GM21367 (cell line): ENCODE measurements at regions not wholly inside any gene's neighbourhood (a gene's known extent, or its start where the extent isn't known, plus 50 kb on each side); places are given as distances from the start of the nearest gene placed in this dataset.
"Not testable (repeated sequence)": the region's sequence is repeated elsewhere in the genome, so short reads cannot be mapped to it uniquely, and the experiment has no call there.

ENCODE experiments used
- ATAC-seq: cut with Tn5 transposase; IDR thresholded peaks from one replicate; pipeline ENCODE4 v1.9.1; 2021; ENCODE audit not compliant: unreplicated experiment

DNA sequence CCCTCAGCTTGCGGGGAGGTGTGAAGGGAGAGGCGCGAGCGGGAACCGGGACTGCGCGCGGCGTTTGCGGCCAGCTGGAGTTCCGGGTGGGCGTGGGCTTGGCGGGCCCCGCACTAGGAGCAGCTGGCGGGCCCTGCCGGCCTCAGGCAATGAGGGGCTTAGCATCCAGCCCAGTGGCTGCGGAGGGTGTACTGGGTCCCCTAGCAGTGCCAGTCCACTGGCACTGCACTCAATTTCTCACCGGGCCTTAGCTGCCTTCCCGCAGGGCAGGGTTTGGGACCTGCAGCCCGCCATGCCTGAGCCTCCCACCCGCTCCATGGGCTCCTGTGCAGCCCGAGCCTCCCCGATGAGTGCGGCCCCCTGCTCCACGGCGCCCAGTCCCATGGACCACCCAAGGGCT lies 163.5 kb upstream of the PTCH1 start:
- ATAC-seq, result not testable (repeated sequence)

DNA sequence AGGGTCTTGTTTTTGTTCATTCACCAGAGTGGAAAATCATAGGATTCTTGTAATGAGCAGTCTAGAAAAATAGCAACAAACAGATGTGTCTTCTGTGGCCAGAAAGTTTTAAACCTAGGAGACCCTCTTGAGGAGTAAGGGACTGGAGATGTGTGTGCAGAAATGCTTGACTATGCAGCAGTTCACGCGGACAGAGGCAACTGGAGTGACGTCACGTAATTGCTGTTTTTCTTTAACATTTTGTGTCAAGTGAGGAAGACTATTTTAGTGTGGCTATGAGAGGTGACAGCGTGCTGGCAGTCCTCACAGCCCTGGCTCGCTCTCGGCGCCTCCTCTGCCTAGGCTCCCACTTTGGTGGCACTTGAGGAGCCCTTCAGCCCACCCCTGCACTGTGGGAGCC lies 163.1 kb upstream of the PTCH1 start:
- no peak for ATAC-seq

DNA sequence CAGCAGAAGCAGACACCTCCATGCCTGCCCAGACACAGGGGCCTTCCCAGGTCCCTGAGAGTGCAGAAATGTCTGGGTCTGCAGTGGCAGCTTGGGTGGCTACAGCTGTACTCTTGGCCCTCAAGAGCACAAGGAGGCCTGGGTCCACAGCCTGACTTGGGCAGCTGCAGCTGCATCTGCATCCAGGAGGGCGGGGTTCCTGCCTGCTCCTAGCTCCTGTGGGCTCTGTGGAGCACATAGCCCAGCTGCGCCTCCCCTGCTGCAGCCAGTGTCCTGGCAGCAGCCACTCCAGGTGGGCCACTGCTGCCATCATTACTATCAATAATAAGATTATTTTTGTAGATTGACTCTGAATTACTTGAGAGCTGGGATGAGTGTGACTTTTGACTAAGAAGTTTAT lies 162.0 kb upstream of the PTCH1 start:
- ATAC-seq, result no peak

DNA sequence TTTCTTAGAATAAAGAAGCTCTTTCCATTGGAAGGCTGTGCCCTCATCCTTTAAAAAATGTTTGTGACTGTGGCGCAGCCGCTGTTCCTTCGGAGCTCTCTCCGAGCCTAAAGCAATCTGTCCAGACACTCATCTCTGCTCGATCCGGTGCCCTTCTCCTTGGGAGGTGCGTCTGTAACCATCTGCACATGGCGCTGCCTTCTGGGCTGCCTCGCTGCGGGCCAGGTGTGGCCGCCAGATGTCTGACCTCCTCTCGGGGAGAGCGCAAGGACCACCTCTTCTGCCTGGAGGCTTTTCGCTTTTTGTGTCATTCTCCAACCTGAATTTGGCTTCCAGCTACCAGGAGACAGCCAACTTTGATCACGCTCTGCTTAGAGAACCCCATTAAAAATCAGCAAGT lies 153.4 kb upstream of the PTCH1 start:
- ATAC-seq, result no peak

DNA sequence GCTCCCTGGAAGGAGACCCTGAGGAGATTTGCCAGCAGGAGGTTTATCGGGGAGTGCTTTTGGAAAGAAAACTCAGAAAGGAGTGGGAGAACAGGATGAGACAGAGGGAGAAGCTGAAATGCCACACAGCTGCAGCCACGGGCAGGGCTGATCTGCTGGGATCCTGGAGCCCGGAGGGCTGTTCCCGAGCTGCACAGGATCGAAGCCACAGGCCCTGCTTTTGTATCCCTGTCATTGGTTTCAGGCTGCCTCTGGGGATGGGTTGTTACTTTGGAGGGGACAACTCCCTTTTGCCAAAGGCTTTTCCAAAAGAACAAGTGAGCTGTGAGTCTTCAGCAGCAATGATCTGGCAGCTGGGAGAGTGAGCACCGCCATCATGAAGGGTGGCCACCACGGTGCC lies 152.5 kb upstream of the PTCH1 start:
- no peak for ATAC-seq

DNA sequence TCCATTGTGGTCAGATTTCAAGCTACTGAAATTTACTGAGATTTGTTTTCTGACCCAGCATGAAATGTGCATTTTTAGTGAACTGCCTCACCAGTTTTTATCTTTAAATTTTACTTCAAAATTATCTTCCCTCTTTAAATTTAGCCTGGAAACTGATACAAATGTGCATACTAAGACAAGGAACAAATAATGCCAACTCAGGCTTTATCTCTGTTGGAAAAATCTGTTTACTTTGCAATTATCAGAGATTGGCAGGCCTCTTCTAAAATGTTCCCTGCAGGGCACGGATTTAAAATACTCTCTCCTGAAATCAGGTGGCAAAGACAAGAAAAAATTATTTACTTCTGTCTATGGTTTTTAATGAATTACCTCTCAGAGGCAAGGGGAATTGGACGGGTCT lies 151.0 kb upstream of the PTCH1 start:
- ATAC-seq, result no peak

DNA sequence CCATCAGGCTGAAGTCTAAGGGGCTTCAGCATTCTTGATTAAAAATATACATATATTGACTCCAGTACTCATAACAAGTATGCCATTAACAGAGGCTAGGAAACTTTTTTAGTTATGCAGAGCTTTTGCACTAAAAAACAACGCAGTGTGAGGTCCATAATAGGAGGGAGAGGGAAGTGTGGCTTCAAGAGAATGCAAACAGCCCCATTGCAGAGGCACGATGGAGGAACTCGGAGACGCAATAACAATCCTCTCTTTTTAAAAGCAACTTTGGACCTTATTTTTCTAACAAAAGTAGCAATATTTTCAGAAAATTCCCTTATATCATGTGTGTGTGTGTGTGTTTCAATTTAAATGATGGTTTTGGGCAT lies 150.0 kb upstream of the PTCH1 start:
- ATAC-seq, result no peak

DNA sequence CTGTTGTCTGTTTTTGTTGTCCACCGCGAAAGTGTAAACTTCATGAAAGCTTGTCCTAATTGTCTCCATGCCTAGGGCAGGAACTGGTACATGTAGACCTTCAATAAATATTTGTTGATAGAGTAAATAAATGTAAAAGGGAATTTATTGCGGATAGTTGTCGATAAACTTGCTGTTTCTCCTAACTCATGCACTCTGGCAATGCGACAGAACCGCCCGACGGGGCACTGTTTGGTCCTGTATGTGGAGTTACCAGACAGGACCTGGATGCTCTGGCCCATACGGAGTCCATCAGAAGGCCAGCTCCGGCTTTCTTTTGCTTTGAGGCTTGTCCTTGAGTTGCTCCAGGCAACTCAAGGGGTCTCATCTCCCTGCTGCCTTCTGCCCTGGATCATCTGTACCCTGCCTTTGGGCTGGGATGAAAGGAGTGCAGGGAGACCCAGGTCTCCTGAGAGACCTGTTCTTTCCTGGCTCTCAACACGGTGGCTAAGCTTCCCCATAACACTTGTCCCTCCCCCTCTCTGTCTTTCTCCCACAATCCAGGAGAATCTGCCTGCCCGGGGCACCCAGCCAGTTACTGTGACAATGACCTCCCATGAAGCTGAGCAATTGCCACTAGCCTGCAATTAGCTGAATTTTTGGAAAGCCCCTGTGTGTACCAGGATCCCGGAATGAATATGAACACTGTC lies 149.5 kb upstream of the PTCH1 start:
- ATAC-seq, result no peak

DNA sequence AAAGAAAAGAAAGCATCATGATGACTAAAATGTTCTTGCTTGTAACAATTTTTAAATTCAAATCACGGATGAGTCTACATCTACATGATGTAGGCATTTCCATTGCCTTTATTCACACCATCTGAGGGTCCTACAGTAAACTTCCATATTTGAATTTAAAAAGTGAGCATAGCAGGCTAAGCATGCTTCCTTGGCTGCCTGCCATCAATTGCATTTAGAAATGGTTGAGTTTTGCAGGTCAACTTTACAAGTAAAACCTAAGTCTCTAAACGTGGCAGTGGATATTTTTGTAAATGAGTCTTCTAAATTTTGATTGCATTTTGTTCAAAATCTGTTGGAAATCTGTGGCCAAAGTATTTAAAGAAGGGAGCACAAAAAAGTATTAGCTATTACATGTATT lies 136.5 kb upstream of the PTCH1 start:
- ATAC-seq, result no peak

DNA sequence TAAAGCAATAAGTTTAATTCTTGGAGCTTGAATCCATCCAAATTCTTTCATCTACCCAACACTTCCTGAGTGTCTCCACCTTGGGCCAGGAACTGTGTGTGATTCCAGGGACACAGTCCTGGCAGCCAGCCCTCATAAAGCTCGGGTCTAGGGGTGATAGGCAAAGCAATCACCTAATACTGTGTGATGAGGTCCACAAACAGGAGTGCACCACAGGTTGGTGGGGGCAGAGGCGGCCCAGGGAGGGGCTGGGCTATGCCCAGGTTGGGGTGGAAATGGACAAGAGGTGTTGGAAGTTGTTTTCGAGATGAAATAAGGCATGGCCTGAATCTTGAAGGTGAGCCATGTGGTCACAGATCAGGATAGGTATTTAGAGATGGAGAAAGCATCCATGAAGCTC lies 133.9 kb upstream of the PTCH1 start:
- ATAC-seq, result no peak

DNA sequence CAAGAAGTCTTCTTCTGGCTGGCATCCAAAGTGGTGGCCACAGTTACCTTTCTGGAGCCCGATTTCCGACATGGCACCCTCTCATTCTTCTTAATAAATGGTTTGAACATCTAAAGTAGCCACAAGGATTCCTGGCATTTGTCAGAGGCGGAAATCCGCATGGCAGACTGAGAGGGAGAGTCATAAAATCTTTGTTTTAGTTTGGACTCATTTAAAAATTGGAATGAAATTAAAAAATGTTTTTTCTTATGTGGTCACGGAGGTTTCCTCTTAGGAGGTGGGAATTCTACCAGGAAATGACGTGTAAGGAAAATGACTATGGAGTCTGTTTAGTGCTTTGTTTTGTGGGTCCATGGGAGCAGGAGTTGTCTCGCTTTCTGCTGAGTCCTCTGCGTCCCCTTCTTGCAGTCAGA lies 133.0 kb upstream of the PTCH1 start:
- no peak for ATAC-seq

DNA sequence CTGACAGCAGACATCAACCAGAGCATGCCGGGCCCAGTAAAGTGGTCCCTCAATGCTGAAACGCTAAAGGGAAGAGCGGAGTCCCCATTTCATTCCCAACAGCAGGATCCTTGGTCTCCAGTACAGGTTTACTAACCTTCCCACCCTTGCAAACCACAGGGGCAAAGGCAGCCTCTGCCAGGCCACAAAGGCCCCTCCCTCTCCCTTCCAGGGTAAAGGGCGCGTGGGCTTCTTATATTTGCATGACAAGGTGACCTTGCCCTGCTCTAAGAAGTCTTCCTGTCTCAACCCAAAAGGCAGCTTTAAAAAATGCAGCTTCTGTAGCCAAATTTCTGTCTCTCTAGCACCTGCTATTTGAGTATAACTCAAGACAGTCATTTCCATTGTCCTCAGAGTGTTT lies 131.5 kb upstream of the PTCH1 start:
- no peak for ATAC-seq

DNA sequence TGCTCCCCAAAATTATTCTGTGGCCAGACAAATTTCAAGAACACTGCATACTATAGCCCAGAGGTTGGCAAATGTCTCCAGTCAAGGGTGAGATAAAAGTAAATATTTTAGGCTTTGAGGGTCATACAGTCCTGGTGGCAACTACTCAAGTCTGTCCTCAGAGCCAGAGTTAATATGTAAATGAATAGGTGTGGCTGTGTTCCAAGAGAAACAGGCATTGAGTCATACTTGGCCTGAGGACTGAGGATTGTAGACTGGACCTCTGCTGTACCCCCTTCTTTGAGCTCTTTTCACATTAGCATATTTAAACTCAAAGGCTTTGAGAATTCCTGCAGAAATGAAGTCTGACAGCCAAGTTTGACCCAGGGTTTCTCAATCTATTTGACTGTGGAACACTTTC lies 129.2 kb upstream of the PTCH1 start:
- no peak for ATAC-seq

DNA sequence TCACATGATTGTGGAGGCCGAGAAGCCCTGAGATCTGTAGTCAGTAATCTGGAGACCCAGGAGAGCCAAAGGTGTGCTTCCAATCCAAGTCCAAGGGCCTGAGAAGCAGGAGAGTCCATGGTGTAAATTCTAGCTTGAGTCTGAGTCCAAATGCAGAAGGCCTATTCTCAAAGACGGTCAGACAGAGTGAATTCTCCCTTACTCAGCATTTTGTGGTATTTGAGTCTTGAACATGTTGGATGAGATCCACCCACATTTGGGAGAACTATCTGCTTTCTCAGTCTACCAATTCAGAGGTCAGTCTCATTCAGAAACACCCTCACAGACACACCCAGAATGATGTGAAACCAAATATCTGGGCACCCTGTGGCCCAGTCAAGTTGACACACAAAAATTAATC lies 128.8 kb upstream of the PTCH1 start:
- no peak for ATAC-seq

DNA sequence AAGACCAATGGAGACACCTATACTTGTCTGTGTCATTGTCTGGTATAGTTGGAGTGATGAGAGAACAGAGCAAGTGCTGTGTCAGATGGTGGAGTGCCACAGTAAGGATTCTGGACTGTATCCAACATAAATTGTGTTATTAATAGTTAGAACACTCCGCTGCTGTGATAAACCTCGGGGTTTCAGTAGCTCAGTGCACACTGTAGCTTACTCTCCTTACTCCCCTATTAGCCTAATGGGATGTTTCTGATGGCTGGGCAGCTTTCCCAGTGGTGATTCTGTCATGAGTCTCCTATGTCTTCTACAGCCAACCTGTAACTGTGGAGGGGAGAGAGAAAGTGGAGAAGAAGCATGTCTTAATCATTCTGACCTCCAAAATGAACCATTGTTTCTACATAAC lies 127.6 kb upstream of the PTCH1 start:
- ATAC-seq, result no peak

DNA sequence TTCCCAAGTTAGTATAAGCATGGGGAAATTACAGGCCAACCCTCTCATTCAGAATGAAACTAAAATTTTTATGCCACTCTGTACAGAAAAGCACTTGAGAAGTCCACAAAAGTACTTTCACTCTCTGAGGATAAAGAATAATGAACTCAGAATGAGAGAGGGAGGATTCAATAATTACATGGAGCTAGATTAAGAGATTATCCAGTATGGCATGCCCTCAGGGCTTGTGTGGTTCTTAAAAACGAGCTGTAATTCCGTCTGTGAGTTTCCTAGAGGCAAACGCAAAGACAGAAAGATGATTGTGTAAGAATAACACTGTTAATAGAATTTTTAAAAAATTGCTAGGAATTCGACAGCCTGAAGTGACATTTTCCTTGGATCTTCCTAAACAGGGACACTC lies 126.8 kb upstream of the PTCH1 start:
- ATAC-seq, result no peak

DNA sequence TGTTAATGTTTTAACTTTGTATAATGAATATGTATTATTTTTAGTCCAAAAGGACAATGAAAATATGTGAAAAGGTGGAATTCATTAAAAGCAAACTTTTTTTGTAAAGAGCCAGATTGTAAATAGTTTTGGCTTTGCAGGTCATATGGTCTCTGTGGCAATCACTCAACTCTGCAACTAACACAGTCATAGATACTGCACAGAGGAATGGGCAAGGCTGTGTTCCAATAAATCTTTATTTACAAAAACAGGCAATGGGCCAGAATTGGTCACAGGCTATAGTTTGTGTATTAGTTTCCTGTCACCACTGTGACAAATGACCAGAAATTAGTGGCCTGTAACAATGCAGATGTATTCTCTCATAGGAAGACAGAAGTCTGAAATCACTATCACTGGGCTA lies 125.4 kb upstream of the PTCH1 start:
- no peak for ATAC-seq

DNA sequence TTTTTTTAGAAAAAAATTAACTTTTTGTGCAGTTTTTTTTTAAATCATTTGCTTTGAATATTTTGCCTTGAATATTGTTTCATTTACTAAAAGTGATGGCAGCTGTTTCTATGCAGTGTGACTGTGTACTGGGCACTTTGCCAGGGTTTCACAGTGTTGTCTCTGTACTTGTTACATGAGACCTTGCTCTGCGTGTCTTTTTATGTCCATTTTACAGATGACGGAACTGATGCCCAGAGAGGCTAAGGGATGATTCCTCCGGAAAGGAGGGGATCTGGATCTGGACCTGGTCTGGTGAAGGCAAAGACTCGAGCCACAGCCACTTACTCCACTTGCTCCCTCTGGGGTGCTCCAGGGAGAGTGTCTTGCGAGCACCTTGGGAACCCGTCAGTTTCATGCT lies 124.8 kb upstream of the PTCH1 start:
- no peak for ATAC-seq

DNA sequence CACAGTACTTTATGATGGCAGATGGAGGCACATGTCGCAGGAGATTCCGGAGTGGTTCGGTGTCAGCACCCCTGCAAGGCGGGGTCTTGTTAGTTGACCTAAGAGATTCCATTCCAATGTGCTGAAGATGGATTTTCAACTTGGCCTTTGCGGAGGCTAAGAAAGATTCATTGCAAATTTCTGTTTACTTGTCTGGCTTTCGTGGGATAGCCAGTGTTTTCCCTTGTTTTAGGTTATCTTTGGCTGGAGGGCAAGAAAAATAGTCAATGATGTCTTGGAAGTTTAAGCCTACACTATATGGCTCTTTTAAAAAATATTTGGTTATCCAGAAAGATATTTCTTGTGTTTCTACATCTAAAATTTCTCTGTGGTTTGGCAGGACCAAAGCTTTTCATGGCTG lies 123.6 kb upstream of the PTCH1 start:
- ATAC-seq, result no peak

DNA sequence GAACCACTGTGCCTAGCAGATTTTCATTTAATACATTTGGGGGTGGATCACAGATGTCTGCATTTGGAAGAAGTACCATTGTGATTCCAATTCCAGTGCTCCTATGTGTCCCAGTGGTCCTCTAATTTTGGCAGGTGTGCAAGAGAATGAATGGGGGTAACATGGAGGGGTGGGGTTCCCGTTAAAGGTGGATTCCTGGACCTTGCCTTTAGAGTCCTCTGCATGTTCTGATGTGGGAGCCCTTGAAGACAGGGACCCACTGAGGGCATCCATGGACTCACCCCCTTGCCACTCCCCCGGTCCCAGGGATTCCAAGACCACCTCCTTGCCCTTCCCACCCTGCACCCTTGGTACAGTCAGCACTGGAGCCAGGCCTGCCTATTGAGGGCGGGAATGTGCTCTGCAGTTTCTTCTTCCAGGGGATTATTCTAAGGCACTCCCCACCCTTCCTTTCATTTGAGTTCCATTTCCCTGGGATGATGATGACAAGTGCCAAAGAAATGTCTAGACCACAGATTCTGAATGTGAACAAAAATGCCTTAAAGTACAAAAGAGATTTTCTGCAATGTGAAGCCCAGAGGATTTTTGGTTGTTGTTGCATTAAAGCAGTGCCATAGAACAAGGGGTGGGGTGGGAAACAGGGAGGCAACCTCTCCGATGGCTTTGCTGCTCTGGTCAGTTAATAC lies 119.4 kb upstream of the PTCH1 start:
- no peak for ATAC-seq

DNA sequence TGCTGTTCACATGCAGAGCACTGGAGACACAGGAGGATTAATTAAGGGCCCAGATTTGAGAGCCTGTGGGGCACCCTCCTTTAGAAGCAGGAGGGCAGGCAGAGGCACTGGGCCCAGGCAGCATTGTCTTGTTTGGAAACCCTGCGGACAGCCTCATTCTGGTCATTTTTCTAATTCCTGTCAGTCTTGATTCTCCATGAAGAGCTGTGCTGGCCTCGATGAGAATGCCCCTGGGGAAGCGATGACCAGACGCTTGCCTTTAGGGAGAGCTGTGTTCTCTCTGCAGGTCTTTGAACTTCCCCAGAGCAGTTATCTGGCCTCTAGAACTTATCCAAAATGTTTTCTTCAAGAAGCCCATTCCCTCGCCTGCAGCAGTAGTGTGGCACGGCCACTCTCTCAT lies 117.8 kb upstream of the PTCH1 start:
- ATAC-seq, result no peak

DNA sequence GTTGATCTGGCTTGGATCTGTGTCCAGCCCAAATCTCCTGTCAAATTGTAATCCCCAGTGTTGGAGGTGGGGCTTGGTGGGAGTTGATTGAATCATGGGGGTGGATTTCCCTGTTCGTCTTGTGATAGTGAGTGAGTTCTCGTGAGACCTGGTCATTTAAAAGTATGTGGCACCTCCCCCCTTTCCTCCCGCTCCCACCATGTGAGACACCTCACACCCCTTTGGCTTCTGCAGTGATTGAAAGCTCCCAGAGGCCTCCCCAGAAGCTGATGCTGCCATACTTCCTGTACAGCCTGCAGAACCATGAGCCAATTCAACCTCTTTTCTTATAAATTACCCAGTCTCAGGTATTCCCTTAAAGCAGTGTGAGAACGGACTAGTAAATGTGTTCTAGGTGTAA lies 117.3 kb upstream of the PTCH1 start:
- no peak for ATAC-seq

DNA sequence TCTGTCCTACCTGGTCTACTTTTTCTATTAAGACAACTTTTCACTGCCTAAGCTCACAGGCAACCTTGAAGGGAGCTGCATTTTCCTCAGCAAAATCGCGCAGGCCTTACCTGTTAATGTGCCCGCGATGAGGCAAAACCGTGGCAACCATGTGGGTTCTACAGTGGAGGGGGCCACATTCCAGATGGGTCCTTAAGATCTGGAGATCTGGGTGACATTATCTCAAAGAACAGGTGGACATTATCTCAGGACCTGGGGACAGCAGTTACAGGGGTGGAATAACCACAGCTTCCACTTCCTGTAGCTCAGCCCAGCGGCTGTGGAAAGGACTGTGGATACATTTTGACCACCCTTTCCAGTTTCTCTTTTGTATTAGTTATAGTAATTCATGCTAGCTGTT lies 112.8 kb upstream of the PTCH1 start:
- ATAC-seq, result no peak
